Mammary epithelial cell (primary cell): ENCODE measurements at regions not wholly inside any gene's neighbourhood (a gene's known extent, or its start where the extent isn't known, plus 50 kb on each side); places are given as distances from the start of the nearest gene placed in this dataset.

Source experiments
- CTCF ChIP-seq, 2 donors: IDR thresholded peaks in 1 of 2; conservative IDR thresholded peaks in 1 of 2; 2 replicates each; pipeline ENCODE4 v1.5.1; 2011 to 2012; ENCODE audit warnings: inconsistent platforms in 2 of 2, low read length in 2 of 2, mild to moderate bottlenecking in 2 of 2, control low read depth in 1 of 2, low read depth in 1 of 2; ENCODE audit not compliant: insufficient read depth in 1 of 2; ENCODE audit errors: extremely low read depth in 1 of 2
- EZH2 ChIP-seq: IDR thresholded peaks from 2 replicates; pipeline ENCODE4 v1.6.1; 2012; ENCODE audit warnings: low read length, inconsistent platforms, borderline replicate concordance

GRCh38 chr21:25449950-25450349 lies 157.3 kb downstream of the MRPL39 start:
- TF ChIP-seq CTCF (conservative IDR thresholded peaks at IDR 0.05 in 1 of 2, IDR thresholded peaks at IDR 0.05 in 1 of 2; ENCODE audit: extremely low read depth in 1 of 2, insufficient read depth in 1 of 2, low read depth in 1 of 2, low read length in 2 of 2) (no peak), EZH2 (no peak)
